A549 (cell line): ENCODE measurements at regions not wholly inside any gene's neighbourhood (a gene's known extent, or its start where the extent isn't known, plus 50 kb on each side); places are given as distances from the start of the nearest gene placed in this dataset.

ENCODE experiments used
- ATAC-seq, 2 experiments: fragments of 200-7000 bp in 1 of 2; fragments of >200 bp in 1 of 2; cut with Nextera tagmentation in 1 of 2; cut with Tn5 transposase in 1 of 2; 3 replicates each; pipeline versions ENCODE4 v1.8.0 to v1.9.1; 2018 to 2020; ENCODE audit warnings: mild to moderate bottlenecking in 1 of 2, moderate library complexity in 1 of 2
- CTCF ChIA-PET: fragments of 300-600 bp; sonication (Branson Sonifier 250); formaldehyde crosslinking; extraction: SDS; loops from one replicate; lab custom pipeline; 2021; ENCODE audit warnings: antibody characterized with exemption, inconsistent platforms; lab: Yijun Ruan, JAX
- POLR2A ChIA-PET: fragments of 350-600 bp; formaldehyde crosslinking; extraction: SDS; loops from one replicate; lab custom pipeline; 2021; ENCODE audit warnings: antibody characterized with exemption, inconsistent platforms; lab: Yijun Ruan, JAX
- DNase-seq, 2 experiments: peaks; one replicate each; pipeline versions ENCODE4 v3.0.0 to v3.0.0-alpha.2; 2011 to 2016; ENCODE audit warnings: low read depth in 1 of 2, low spot score in 1 of 2
- FAIRE-seq: peaks from 2 replicates; lab custom pipeline; 2011; peaks lifted over from hg19 to GRCh38; lab: Jason Lieb, UNC
- H3K27ac ChIP-seq, 2 experiments: fragments of >200 bp; sonication (Bioruptor Twin); formaldehyde crosslinking; 3 replicates each; pipeline ENCODE4 v1.5.1; 2016 to 2017
- H3K4me1 ChIP-seq: fragments of >200 bp; sonication (Bioruptor Twin); formaldehyde crosslinking; 3 replicates; pipeline ENCODE4 v1.6.1; 2016
- H3K4me2 ChIP-seq: fragments of >200 bp; sonication (Bioruptor Twin); formaldehyde crosslinking; 3 replicates; pipeline ENCODE4 v1.6.1; 2016
- H3K4me3 ChIP-seq: fragments of >200 bp; sonication (Bioruptor Twin); formaldehyde crosslinking; 3 replicates; pipeline ENCODE4 v1.5.1; 2016
- H3K9me3 ChIP-seq: fragments of >200 bp; sonication (Bioruptor Twin); formaldehyde crosslinking; 3 replicates; pipeline ENCODE4 v1.6.1; 2016
- ATOH8 ChIP-seq: fragments of 250-450 bp; sonication (Bioruptor Pico); IDR thresholded peaks from 2 replicates; pipeline ENCODE4 v1.5.0; 2020; ENCODE audit warnings: low read depth, mild to moderate bottlenecking, moderate library complexity
- BCL3 ChIP-seq: fragments of >200 bp; sonication (Bioruptor Twin); formaldehyde crosslinking; IDR thresholded peaks from 3 replicates; pipeline ENCODE4 v1.6.1; 2016
- CBX2 ChIP-seq: fragments of 200-600 bp; sonication (generic); IDR thresholded peaks from 2 replicates; pipeline ENCODE4 v1.6.1; 2016; ENCODE audit warnings: low read depth, mild to moderate bottlenecking, borderline replicate concordance
- CBX8 ChIP-seq: fragments of 200-600 bp; sonication (generic); IDR thresholded peaks from 2 replicates; pipeline ENCODE4 v1.6.1; 2016
- CEBPB ChIP-seq, 2 experiments: fragments of >200 bp in 1 of 2; sonication (Bioruptor Twin) in 1 of 2; formaldehyde crosslinking in 1 of 2; IDR thresholded peaks; 2 replicates each; pipeline ENCODE4 v1.6.1; 2012 to 2016
- CHD2 ChIP-seq: fragments of 150-350 bp; IDR thresholded peaks from 2 replicates; pipeline ENCODE4 v1.6.1; 2014; ENCODE audit warnings: low read length; ENCODE audit not compliant: partially characterized antibody
- CHD4 ChIP-seq: fragments of 200-600 bp; sonication (generic); IDR thresholded peaks from 2 replicates; pipeline ENCODE4 v1.6.1; 2016; ENCODE audit warnings: antibody characterized with exemption, mild to moderate bottlenecking, borderline replicate concordance
- CTCF ChIP-seq: fragments of >200 bp; sonication (Bioruptor Twin); formaldehyde crosslinking; IDR thresholded peaks from 3 replicates; pipeline ENCODE4 v1.5.1; 2016
- EHF ChIP-seq: fragments of 250-450 bp; sonication (Bioruptor Pico); IDR thresholded peaks from 2 replicates; pipeline ENCODE4 v1.5.0; 2020; ENCODE audit warnings: mild to moderate bottlenecking
- EHMT2 ChIP-seq: fragments of 200-600 bp; sonication (generic); IDR thresholded peaks from 2 replicates; pipeline ENCODE4 v1.6.1; 2016; ENCODE audit warnings: antibody characterized with exemption, low read depth, mild to moderate bottlenecking, moderate library complexity
- FOSB ChIP-seq: fragments of 250-450 bp; sonication (Bioruptor Pico); IDR thresholded peaks from 2 replicates; pipeline ENCODE4 v1.5.0; 2020; ENCODE audit warnings: mild to moderate bottlenecking, moderate library complexity
- FOSL2 ChIP-seq, 2 experiments: fragments of 450-650 bp in 1 of 2; fragments of >200 bp in 1 of 2; sonication (Bioruptor Twin) in 1 of 2; formaldehyde crosslinking; IDR thresholded peaks; 2 replicates each; pipeline versions ENCODE4 v1.5.0 to v1.6.1; 2016 to 2020; ENCODE audit warnings: mild to moderate bottlenecking in 1 of 2, moderate library complexity in 1 of 2
- GATA3 ChIP-seq: IDR thresholded peaks from 2 replicates; pipeline ENCODE4 v1.6.1; 2012; ENCODE audit warnings: borderline replicate concordance
- HDAC2 ChIP-seq: fragments of 200-600 bp; sonication (generic); IDR thresholded peaks from 2 replicates; pipeline ENCODE4 v1.6.1; 2016
- HES2 ChIP-seq: fragments of >200 bp; sonication (Bioruptor Twin); formaldehyde crosslinking; IDR thresholded peaks from 2 replicates; pipeline ENCODE4 v1.6.1; 2016
- HOXB5 ChIP-seq: fragments of 250-450 bp; sonication (Bioruptor Pico); IDR thresholded peaks from 2 replicates; pipeline ENCODE4 v1.5.0; 2020; ENCODE audit warnings: mild to moderate bottlenecking, moderate library complexity
- JUNB ChIP-seq: fragments of >200 bp; sonication (Bioruptor Twin); formaldehyde crosslinking; IDR thresholded peaks from 2 replicates; pipeline ENCODE4 v1.6.1; 2016
- MAX ChIP-seq: IDR thresholded peaks from 2 replicates; pipeline ENCODE4 v1.6.1; 2012
- MYC ChIP-seq: IDR thresholded peaks from 2 replicates; pipeline ENCODE4 v1.6.1; 2012; ENCODE audit warnings: mild to moderate bottlenecking, inconsistent platforms, low read length, improper control_type of control experiment, borderline replicate concordance
- NFE2L2 ChIP-seq: fragments of 150-350 bp; conservative IDR thresholded peaks from 2 replicates; pipeline ENCODE4 v1.6.1; 2014; ENCODE audit warnings: low read length
- PBX3 ChIP-seq: IDR thresholded peaks from 2 replicates; pipeline ENCODE4 v1.6.1; 2012
- PHF8 ChIP-seq: fragments of 200-600 bp; sonication (generic); IDR thresholded peaks from 2 replicates; pipeline ENCODE4 v1.6.1; 2016; ENCODE audit warnings: low read depth, mild to moderate bottlenecking, antibody characterized with exemption, moderate library complexity, borderline replicate concordance
- POLR2AphosphoS2 ChIP-seq: conservative IDR thresholded peaks from 2 replicates; pipeline ENCODE4 v1.6.1; 2012; ENCODE audit warnings: low read length, improper control_type of control experiment, inconsistent platforms
- RAD21 ChIP-seq, 2 experiments: fragments of >200 bp in 1 of 2; sonication (Bioruptor Twin) in 1 of 2; formaldehyde crosslinking in 1 of 2; IDR thresholded peaks in 1 of 2; conservative IDR thresholded peaks in 1 of 2; 2 replicates in 1 of 2; 3 replicates in 1 of 2; pipeline ENCODE4 v1.6.1; 2012 to 2018; ENCODE audit warnings: inconsistent platforms in 1 of 2
- RARB ChIP-seq: fragments of 250-450 bp; sonication (Bioruptor Pico); IDR thresholded peaks from 2 replicates; pipeline ENCODE4 v1.8.0; 2021; ENCODE audit warnings: mild to moderate bottlenecking, moderate library complexity
- REST ChIP-seq: fragments of 200-600 bp; sonication (generic); IDR thresholded peaks from 2 replicates; pipeline ENCODE4 v1.6.1; 2016; ENCODE audit warnings: antibody characterized with exemption, mild to moderate bottlenecking, moderate library complexity
- TFCP2L1 ChIP-seq: fragments of 250-450 bp; sonication (Bioruptor Pico); IDR thresholded peaks from 2 replicates; pipeline ENCODE4 v1.5.0; 2021; ENCODE audit warnings: mild to moderate bottlenecking
- USF2 ChIP-seq: fragments of 450-650 bp; IDR thresholded peaks from 2 replicates; pipeline ENCODE4 v1.6.1; 2014; ENCODE audit warnings: antibody characterized with exemption
- ZC3H11A ChIP-seq: fragments of 450-650 bp; IDR thresholded peaks from 2 replicates; pipeline ENCODE4 v1.6.1; 2014; ENCODE audit warnings: antibody characterized with exemption, mild to moderate bottlenecking
- ZSCAN20 ChIP-seq: fragments of 250-450 bp; sonication (Bioruptor Pico); IDR thresholded peaks from 2 replicates; pipeline ENCODE4 v1.8.0; 2022; ENCODE audit warnings: mild to moderate bottlenecking, moderate library complexity
- WGBS: methylation state at CpG from one replicate; pipeline ENCODE4 v1.1.6; 2017; ENCODE audit errors: missing lambda C conversion rate; 5-methylcytosine and 5-hydroxymethylcytosine counted together

GRCh38 chr6:47152666-47153403, 110.7 kb upstream of the ADGRF1 start:
- DNase-seq (peak; percentile 48 to 62), FAIRE-seq (no peak), ATAC-seq (peak; percentile 45 to 80; a peak in 4 of 6 replicates)
- H3K4me3 ChIP-seq, result no peak overlapping the region
- peak overlapping the region; percentile 60 to 74 for H3K27ac ChIP-seq
- no peaks in the 10 kb centered on the region for H3K9me3 ChIP-seq
- ChIA-PET POLR2A (no interaction called here), CTCF (interaction anchor here (1.1 kb wide), 1 partner anchor 55 kb away, joined by 3 read pairs; no protein-coding TSS in a partner anchor)
- peaks cover 45% of the 10 kb centered on the region for H3K4me1 ChIP-seq
- WGBS, result 61% methylated on average over 3 of the region's 3 CpGs
- H3K4me2 ChIP-seq, result peak overlapping the region; percentile 53
- no peak for TF ChIP-seq MYC
- no peak; the same call in 1 of the 2 replicates for TF ChIP-seq HOXB5
- no peak for TF ChIP-seq HES2
- no peak for TF ChIP-seq NFE2L2
- no peak for TF ChIP-seq CBX2
- no peak for TF ChIP-seq PHF8
- peak; percentile 91 for TF ChIP-seq GATA3
- peak; percentile 58 to 97; a peak in 3 of 4 replicates for TF ChIP-seq CEBPB (IDR thresholded peaks at IDR 0.05)
- no peak for TF ChIP-seq ZC3H11A
- TF ChIP-seq BCL3, result no peak
- peak; percentile 51 for TF ChIP-seq JUNB
- no peak for TF ChIP-seq CHD4
- no peak for TF ChIP-seq CHD2
- TF ChIP-seq USF2, result no peak
- TF ChIP-seq EHMT2, result no peak
- TF ChIP-seq RAD21 (conservative IDR thresholded peaks at IDR 0.05 in 1 of 2, IDR thresholded peaks at IDR 0.05 in 1 of 2), result 0 out of 5 replicates have a peak, but pooled peaks of 1 of the 2 experiments have one; percentile 16
- no peak for TF ChIP-seq POLR2AphosphoS2
- no peak for TF ChIP-seq CBX8
- no peak for TF ChIP-seq REST
- no peak for TF ChIP-seq EHF
- TF ChIP-seq FOSL2 (IDR thresholded peaks at IDR 0.05), result no peak
- peak; percentile 80 for TF ChIP-seq FOSL2 (CRISPR knock-in tag; IDR thresholded peaks at IDR 0.05)
- no peak for TF ChIP-seq ATOH8 (CRISPR knock-in tag)
- no peak for TF ChIP-seq PBX3
- TF ChIP-seq RARB (CRISPR knock-in tag), result no peak
- no peak for TF ChIP-seq CTCF
- TF ChIP-seq FOSB, result no peak
- TF ChIP-seq ZSCAN20, result no peak
- peak; percentile 29; the same call in 1 of the 2 replicates for TF ChIP-seq MAX
- TF ChIP-seq HDAC2, result no peak
- TF ChIP-seq TFCP2L1 (CRISPR knock-in tag), result no peak
